ENCODE measurements at regions not wholly inside any gene's neighbourhood (a gene's known extent, or its start where the extent isn't known, plus 50 kb on each side); places are given as distances from the start of the nearest gene placed in this dataset.
A peak's percentile ranks its signal among the peaks of the same experiment; 100 is the strongest.

DNA sequence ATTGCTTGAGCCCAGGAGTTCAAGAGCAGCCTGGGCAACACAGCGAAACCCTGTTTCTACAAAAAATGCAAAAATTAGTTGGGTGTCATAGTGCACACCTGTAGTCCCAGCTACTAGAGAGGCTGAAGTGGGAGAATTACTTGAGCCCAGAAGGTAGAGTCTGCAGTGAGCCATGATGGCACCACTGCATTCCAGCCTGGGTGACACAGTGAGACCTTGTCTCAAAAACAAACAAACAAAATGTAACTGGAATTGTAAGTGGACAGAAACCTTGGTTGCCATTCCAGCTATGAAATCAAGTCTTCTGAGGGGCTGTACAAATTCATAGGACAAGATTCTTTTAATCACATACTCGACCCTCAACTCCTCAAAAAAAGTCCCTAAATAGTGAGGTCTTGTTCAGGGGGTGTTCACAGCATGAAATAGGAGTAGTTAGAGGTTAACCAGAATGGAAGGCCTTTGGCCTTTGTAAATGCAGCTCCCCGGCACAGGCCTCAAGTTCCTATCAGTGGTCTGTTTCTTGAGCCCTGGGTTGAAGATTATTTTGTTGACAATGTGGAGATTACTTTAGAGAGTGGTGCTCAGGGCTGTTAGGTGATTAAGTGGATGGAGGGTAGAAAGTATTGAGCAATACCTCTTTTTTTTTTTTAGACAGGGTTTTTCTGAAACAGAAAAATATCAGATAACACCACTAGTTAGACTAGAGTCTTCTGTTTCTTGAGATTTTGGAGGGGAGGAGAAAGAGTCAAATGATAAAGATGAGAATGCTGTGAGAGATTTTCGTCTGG lies 138.7 kb upstream of the ZNF648 start:
- H3K9me3 ChIP-seq (ENCODE audit: control insufficient read depth, low read depth, low read length), result no peaks in the 10 kb centered on the region
- H3K27ac ChIP-seq (ENCODE audit: low read length), result peak overlapping the region; percentile 36
- no peaks in the 10 kb centered on the region for H3K36me3 ChIP-seq (ENCODE audit: control insufficient read depth, insufficient read depth, low read length)
- peaks cover 30% of the 10 kb centered on the region for H3K4me1 ChIP-seq (ENCODE audit: control insufficient read depth, insufficient read depth, low read length)
- 9% methylated on average over 1 of the region's 4 CpGs for WGBS (ENCODE audit: insufficient coverage, low lambda C conversion rate)
- DNase-seq, result peak; percentile 43 to 78
- no peak overlapping the region for H3K4me3 ChIP-seq (ENCODE audit: low read length)
- H3K27me3 ChIP-seq (ENCODE audit: control insufficient read depth, insufficient read depth, low read length), result no peaks in the 10 kb centered on the region

GRCh38 chr1:182198006-182198605 lies 136.6 kb upstream of the ZNF648 start:
- peaks cover 30% of the 10 kb centered on the region for H3K4me1 ChIP-seq (ENCODE audit: control insufficient read depth, insufficient read depth, low read length)
- no CpG with 5 or more reads among the region's 4 CpGs for WGBS (ENCODE audit: insufficient coverage, low lambda C conversion rate)
- H3K36me3 ChIP-seq (ENCODE audit: control insufficient read depth, insufficient read depth, low read length), result no peaks in the 10 kb centered on the region
- no peak overlapping the region for H3K4me3 ChIP-seq (ENCODE audit: low read length)
- no peaks in the 10 kb centered on the region for H3K27me3 ChIP-seq (ENCODE audit: control insufficient read depth, insufficient read depth, low read length)
- no peaks in the 10 kb centered on the region for H3K9me3 ChIP-seq (ENCODE audit: control insufficient read depth, low read depth, low read length)
- DNase-seq, result no peak
- no peak overlapping the region for H3K27ac ChIP-seq (ENCODE audit: low read length)

DNA sequence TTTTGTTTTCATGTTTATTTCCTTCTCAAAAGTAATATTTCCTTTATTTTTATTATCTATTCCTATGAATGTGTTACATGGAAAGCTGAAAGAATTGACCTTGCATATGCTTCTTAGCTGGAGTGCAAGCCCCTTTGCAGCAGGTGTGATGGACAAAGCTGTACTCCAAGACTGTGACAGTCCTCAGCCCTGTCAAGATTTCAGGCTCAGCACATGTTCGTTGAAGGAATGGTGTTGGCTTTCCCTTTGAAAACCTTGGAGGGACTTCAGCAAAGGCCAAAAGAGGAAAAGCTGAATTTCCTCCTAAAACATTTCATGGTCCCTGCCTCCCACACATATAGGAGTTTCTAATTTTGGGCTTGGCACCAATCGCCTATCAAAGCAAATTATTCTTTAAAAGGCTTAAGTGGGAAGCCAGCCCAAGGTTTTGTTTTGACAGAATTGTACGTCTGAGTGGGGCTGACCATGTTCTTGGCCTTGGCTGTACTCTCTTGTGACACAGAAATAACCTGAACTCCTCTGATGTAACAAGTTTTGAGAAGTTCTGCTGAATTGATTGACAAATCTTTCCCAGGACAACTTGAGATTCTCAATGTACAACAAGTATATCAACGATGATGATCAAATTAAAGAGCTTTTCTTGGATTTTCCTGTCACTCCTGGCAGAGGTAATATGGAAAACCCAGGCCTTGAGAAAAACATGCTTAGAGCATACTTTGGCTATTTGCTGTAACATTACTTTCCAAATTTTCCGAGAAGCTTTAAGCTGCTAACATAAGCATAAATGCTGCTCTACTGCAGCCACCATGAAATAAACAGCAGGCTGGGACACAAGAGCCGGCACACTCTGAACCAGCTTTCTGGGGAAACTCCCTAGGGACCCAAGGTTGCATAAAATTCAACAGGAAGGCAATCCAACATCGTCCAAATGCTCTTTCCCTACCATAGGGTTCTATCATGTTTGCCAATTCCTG lies 135.7 kb upstream of the ZNF648 start:
- H3K27ac ChIP-seq (ENCODE audit: low read length), result no peak overlapping the region
- DNase-seq, result no peak
- H3K27me3 ChIP-seq (ENCODE audit: control insufficient read depth, insufficient read depth, low read length), result no peaks in the 10 kb centered on the region
- peaks cover 27% of the 10 kb centered on the region for H3K4me1 ChIP-seq (ENCODE audit: control insufficient read depth, insufficient read depth, low read length)
- WGBS (ENCODE audit: insufficient coverage, low lambda C conversion rate), result 100% methylated on average over 1 of the region's 7 CpGs
- no peaks in the 10 kb centered on the region for H3K9me3 ChIP-seq (ENCODE audit: control insufficient read depth, low read depth, low read length)
- no peaks in the 10 kb centered on the region for H3K36me3 ChIP-seq (ENCODE audit: control insufficient read depth, insufficient read depth, low read length)
- H3K4me3 ChIP-seq (ENCODE audit: low read length), result no peak overlapping the region

- 100% methylated on average over 1 of the region's 1 CpG for WGBS (ENCODE audit: insufficient coverage, low lambda C conversion rate)
- no peak for DNase-seq
- no peaks in the 10 kb centered on the region for H3K27me3 ChIP-seq (ENCODE audit: control insufficient read depth, insufficient read depth, low read length)
- no peak overlapping the region for H3K4me3 ChIP-seq (ENCODE audit: low read length)
- H3K4me1 ChIP-seq (ENCODE audit: control insufficient read depth, insufficient read depth, low read length), result peaks cover 12% of the 10 kb centered on the region
- H3K27ac ChIP-seq (ENCODE audit: low read length), result no peak overlapping the region
- H3K36me3 ChIP-seq (ENCODE audit: control insufficient read depth, insufficient read depth, low read length), result no peaks in the 10 kb centered on the region
- H3K9me3 ChIP-seq (ENCODE audit: control insufficient read depth, low read depth, low read length), result no peaks in the 10 kb centered on the region
These were observed 134.2 kb upstream of the ZNF648 start for GRCh38 chr1:182195733-182196132.

- peaks cover under 1% of the 10 kb centered on the region for H3K4me1 ChIP-seq (ENCODE audit: control insufficient read depth, insufficient read depth, low read length)
- no peaks in the 10 kb centered on the region for H3K36me3 ChIP-seq (ENCODE audit: control insufficient read depth, insufficient read depth, low read length)
- 100% methylated on average over 1 of the region's 4 CpGs for WGBS (ENCODE audit: insufficient coverage, low lambda C conversion rate)
- no peak overlapping the region for H3K27ac ChIP-seq (ENCODE audit: low read length)
- H3K4me3 ChIP-seq (ENCODE audit: low read length), result no peak overlapping the region
- H3K9me3 ChIP-seq (ENCODE audit: control insufficient read depth, low read depth, low read length), result no peaks in the 10 kb centered on the region
- no peak for DNase-seq
- no peaks in the 10 kb centered on the region for H3K27me3 ChIP-seq (ENCODE audit: control insufficient read depth, insufficient read depth, low read length)
These were observed 132.5 kb upstream of the ZNF648 start for GRCh38 chr1:182193908-182194550.

DNA sequence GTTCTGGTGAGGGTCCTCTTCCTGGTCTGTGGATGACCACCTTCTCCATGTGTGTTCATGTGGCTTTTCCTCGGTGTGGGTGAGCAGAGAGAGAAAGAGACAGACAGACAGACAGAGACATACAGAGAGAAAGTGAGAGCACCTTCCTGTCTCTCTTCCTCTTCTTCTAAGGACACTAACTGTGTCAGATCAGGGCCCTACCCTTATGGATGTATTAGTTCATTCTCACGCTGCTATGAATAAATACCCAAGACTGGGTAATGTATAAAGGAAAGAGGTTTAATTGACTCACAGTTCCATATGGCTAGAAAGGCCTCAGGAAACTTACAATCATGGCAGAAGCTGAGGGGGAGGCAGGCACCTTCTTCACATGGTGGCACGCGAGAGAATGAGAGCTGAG lies 131.5 kb upstream of the ZNF648 start:
- H3K4me3 ChIP-seq (ENCODE audit: low read length), result no peak overlapping the region
- no peaks in the 10 kb centered on the region for H3K9me3 ChIP-seq (ENCODE audit: control insufficient read depth, low read depth, low read length)
- H3K27me3 ChIP-seq (ENCODE audit: control insufficient read depth, insufficient read depth, low read length), result no peaks in the 10 kb centered on the region
- no peak for DNase-seq
- 100% methylated on average over 2 of the region's 4 CpGs for WGBS (ENCODE audit: insufficient coverage, low lambda C conversion rate)
- H3K27ac ChIP-seq (ENCODE audit: low read length), result no peak overlapping the region
- no peaks in the 10 kb centered on the region for H3K4me1 ChIP-seq (ENCODE audit: control insufficient read depth, insufficient read depth, low read length)
- H3K36me3 ChIP-seq (ENCODE audit: control insufficient read depth, insufficient read depth, low read length), result no peaks in the 10 kb centered on the region

DNA sequence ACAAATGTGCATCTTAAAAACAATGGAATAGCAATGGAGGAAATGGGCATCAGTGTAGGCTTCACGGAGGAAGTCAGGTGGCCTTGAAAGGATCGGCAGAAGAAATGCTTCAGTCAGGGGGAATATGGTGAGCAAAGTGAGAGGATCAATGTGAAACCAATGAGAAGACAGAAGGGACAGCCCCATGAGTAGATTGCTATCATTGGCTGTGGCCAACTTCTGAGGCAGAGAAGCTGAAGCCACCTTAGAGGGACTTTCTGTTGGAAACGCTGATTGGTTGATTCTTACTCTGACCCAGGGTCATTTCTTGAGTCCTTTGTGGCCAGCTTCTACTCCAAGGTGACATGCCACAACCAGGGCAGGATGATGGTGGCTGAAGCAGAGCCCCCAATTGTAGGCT lies 130.7 kb upstream of the ZNF648 start:
- no peak for DNase-seq
- H3K9me3 ChIP-seq (ENCODE audit: control insufficient read depth, low read depth, low read length), result no peaks in the 10 kb centered on the region
- H3K4me3 ChIP-seq (ENCODE audit: low read length), result no peak overlapping the region
- no peaks in the 10 kb centered on the region for H3K27me3 ChIP-seq (ENCODE audit: control insufficient read depth, insufficient read depth, low read length)
- H3K36me3 ChIP-seq (ENCODE audit: control insufficient read depth, insufficient read depth, low read length), result no peaks in the 10 kb centered on the region
- no peaks in the 10 kb centered on the region for H3K4me1 ChIP-seq (ENCODE audit: control insufficient read depth, insufficient read depth, low read length)
- no peak overlapping the region for H3K27ac ChIP-seq (ENCODE audit: low read length)
- 100% methylated on average over 1 of the region's 3 CpGs for WGBS (ENCODE audit: insufficient coverage, low lambda C conversion rate)

DNA sequence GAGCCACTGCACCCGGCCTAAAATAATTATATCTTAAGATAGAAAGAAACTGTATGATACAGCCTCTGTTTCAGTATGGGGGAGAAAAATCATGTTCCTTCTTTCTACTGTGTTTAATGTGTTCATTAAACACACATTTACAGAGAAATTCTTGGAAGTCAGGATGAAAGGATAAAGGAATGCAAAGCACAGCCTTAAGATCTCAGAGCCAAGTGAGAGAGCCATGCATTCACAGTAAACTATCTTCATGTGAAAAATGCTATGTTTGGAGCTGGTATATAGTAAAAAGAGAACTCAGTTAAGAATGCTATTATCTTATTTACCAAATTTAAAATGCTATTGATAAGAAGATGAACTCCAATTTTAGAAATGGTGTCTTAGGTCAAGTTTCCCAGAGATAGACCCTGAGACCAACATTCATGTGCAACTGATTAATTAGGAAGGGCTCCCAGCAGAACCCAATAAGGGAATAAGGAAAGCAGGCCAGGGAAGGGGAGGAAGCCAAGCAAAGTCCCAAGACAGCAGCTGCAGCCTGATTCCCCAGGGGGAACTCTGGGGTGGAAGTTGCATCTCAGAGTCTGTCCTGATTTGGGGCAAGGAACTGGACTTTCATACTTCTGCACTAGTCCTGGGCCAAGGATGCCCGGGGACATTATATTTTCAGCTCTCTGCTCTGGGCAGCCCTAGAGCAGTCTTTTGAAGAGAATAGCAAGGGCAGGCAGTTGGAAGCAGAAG lies 130.0 kb upstream of the ZNF648 start:
- Histone ChIP-seq H3K27me3 (ENCODE audit: control insufficient read depth, insufficient read depth, low read length) (no peaks in the 10 kb centered on the region), H3K36me3 (ENCODE audit: control insufficient read depth, insufficient read depth, low read length) (no peaks in the 10 kb centered on the region), H3K9me3 (ENCODE audit: control insufficient read depth, low read depth, low read length) (no peaks in the 10 kb centered on the region), H3K4me1 (ENCODE audit: control insufficient read depth, insufficient read depth, low read length) (no peaks in the 10 kb centered on the region), H3K4me3 (ENCODE audit: low read length) (no peak overlapping the region), H3K27ac (ENCODE audit: low read length) (no peak overlapping the region)
- DNase-seq, result no peak
- no CpG with 5 or more reads among the region's 2 CpGs for WGBS (ENCODE audit: insufficient coverage, low lambda C conversion rate)

GRCh38 chr1:182189535-182190066 lies 128.1 kb upstream of the ZNF648 start:
- WGBS (ENCODE audit: insufficient coverage, low lambda C conversion rate), result no CpG with 5 or more reads among the region's 3 CpGs
- H3K9me3 ChIP-seq (ENCODE audit: control insufficient read depth, low read depth, low read length), result no peaks in the 10 kb centered on the region
- H3K27me3 ChIP-seq (ENCODE audit: control insufficient read depth, insufficient read depth, low read length), result no peaks in the 10 kb centered on the region
- no peaks in the 10 kb centered on the region for H3K4me1 ChIP-seq (ENCODE audit: control insufficient read depth, insufficient read depth, low read length)
- H3K36me3 ChIP-seq (ENCODE audit: control insufficient read depth, insufficient read depth, low read length), result no peaks in the 10 kb centered on the region
- no peak overlapping the region for H3K4me3 ChIP-seq (ENCODE audit: low read length)
- no peak overlapping the region for H3K27ac ChIP-seq (ENCODE audit: low read length)
- no peak for DNase-seq

All from large intestine (tissue), 3 donors.